Stimulated activated CD4-positive, alpha-beta T cell treated with anti-CD3 and anti-CD28 coated beads, Interleukin-1b, Interleukin-23, amount 100 ng/mL, for 4 hours (primary cell): ENCODE measurements at regions not wholly inside any gene's neighbourhood (a gene's known extent, or its start where the extent isn't known, plus 50 kb on each side); places are given as distances from the start of the nearest gene placed in this dataset.

ENCODE experiments used
- DNase-seq, 2 donors: peaks; one replicate each; pipeline ENCODE4 v3.0.0-alpha.2; 2020; ENCODE audit warnings: low read depth in 2 of 2

GRCh38 chr3:182257361-182257760, 535.9 kb upstream of the ATP11B start:
- DNase-seq = no peak

GRCh38 chr3:182258538-182259177, 534.6 kb upstream of the ATP11B start:
- DNase-seq = no peak

- no peak for DNase-seq
These were observed 533.7 kb upstream of the ATP11B start for GRCh38 chr3:182259579-182259978.

- DNase-seq = no peak
These were observed 532.3 kb upstream of the ATP11B start for GRCh38 chr3:182261041-182261440.

GRCh38 chr3:182268711-182269110, 524.6 kb upstream of the ATP11B start:
- no peak for DNase-seq

GRCh38 chr3:182276512-182276911, 516.8 kb upstream of the ATP11B start:
- no peak for DNase-seq

GRCh38 chr3:182284793-182285192, 508.5 kb upstream of the ATP11B start:
- no peak for DNase-seq

GRCh38 chr3:182292591-182292990, 500.7 kb upstream of the ATP11B start:
- no peak for DNase-seq

- no peak for DNase-seq
These were observed 499.0 kb upstream of the ATP11B start for GRCh38 chr3:182294256-182294655.

- no peak for DNase-seq
These were observed 498.6 kb upstream of the ATP11B start for GRCh38 chr3:182294696-182295095.

- DNase-seq = no peak
These were observed 493.0 kb upstream of the ATP11B start for GRCh38 chr3:182300266-182300665.

- no peak for DNase-seq
These were observed 490.1 kb upstream of the ATP11B start for GRCh38 chr3:182303169-182303568.

- no peak for DNase-seq
These were observed 487.2 kb upstream of the ATP11B start for GRCh38 chr3:182305881-182306665.

GRCh38 chr3:182308328-182308727, 485.0 kb upstream of the ATP11B start:
- no peak for DNase-seq

- DNase-seq = no peak
These were observed 484.2 kb upstream of the ATP11B start for GRCh38 chr3:182309120-182309519.

- DNase-seq = no peak
These were observed 478.0 kb upstream of the ATP11B start for GRCh38 chr3:182315313-182315712.

GRCh38 chr3:182323126-182323700, 470.1 kb upstream of the ATP11B start:
- DNase-seq = no peak

GRCh38 chr3:182323898-182324297, 469.4 kb upstream of the ATP11B start:
- no peak for DNase-seq

- no peak for DNase-seq
These were observed 467.9 kb upstream of the ATP11B start for GRCh38 chr3:182325213-182325950.

- no peak for DNase-seq
These were observed 466.1 kb upstream of the ATP11B start for GRCh38 chr3:182327196-182327681.

- no peak for DNase-seq
These were observed 462.7 kb upstream of the ATP11B start for GRCh38 chr3:182330646-182331045.

- DNase-seq = no peak
These were observed 462.0 kb upstream of the ATP11B start for GRCh38 chr3:182331341-182331740.
